Esophagus muscularis mucosa (tissue), 4 donors: ENCODE measurements at regions not wholly inside any gene's neighbourhood (a gene's known extent, or its start where the extent isn't known, plus 50 kb on each side); places are given as distances from the start of the nearest gene placed in this dataset.

Experiments used
- CTCF ChIP-seq, 3 experiments: fragments of 200-600 bp in 2 of 3; fragments of 450-650 bp in 1 of 3; sonication (generic) in 2 of 3; IDR thresholded peaks; one replicate each; pipeline ENCODE4 v1.5.1; 2017 to 2019; ENCODE audit warnings: antibody characterized with exemption in 3 of 3, mild to moderate bottlenecking in 2 of 3, moderate library complexity in 1 of 3
- EP300 ChIP-seq: sonication (generic); formaldehyde crosslinking; IDR thresholded peaks from one replicate; pipeline ENCODE4 v1.6.1; 2017; ENCODE audit warnings: antibody characterized with exemption
- POLR2A ChIP-seq: fragments of 450-650 bp; IDR thresholded peaks from one replicate; pipeline ENCODE4 v1.6.1; 2017; ENCODE audit warnings: antibody characterized with exemption, moderate library complexity, mild to moderate bottlenecking, low read depth
- POLR2AphosphoS5 ChIP-seq, 2 donors: sonication (generic); formaldehyde crosslinking; IDR thresholded peaks; one replicate each; pipeline ENCODE4 v1.6.1; 2017; ENCODE audit warnings: antibody characterized with exemption in 2 of 2

DNA sequence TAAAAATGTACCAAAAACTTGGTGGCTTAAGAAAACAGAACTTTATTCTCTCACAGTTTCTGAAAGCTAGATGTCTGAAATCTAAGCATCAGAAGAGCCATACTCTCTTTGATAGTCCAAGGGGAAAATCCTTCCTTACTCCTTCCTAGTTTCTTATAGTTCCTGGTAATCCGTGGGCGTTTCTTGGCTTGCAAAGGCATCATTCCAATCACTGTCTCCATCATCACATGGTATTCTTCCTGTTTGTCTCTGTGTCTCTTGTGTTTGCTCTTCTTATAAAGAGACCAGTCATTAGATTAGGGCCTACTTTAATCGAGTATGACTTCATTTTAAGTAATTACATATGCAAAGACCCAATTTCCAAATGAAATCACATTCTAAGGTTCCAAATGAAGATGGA lies 118.9 kb upstream of the FSTL5 start:
- no peak for TF ChIP-seq CTCF (IDR thresholded peaks at IDR 0.05)
- no peak for TF ChIP-seq POLR2A
- TF ChIP-seq POLR2AphosphoS5 (IDR thresholded peaks at IDR 0.05) = no peak
- no peak for TF ChIP-seq EP300
